Cardiac fibroblast (primary cell): ENCODE measurements at regions not wholly inside any gene's neighbourhood (a gene's known extent, or its start where the extent isn't known, plus 50 kb on each side); places are given as distances from the start of the nearest gene placed in this dataset.

Experiments used
- DNase-seq, 2 donors: peaks; one replicate each; pipeline versions ENCODE4 v3.0.0 to v3.0.0-alpha.2; 2010; ENCODE audit warnings: low read depth in 2 of 2
- H3K4me3 ChIP-seq, 2 donors: replicated peaks in 1 of 2; 1 replicate in 1 of 2; 2 replicates in 1 of 2; pipeline ENCODE4 v1.5.1; 2011; ENCODE audit warnings: low read depth in 2 of 2, low read length in 2 of 2, mild to moderate bottlenecking in 2 of 2, moderate library complexity in 1 of 2
- TF ChIP-seq, protein P1 (sequence below): IDR thresholded peaks from one replicate; pipeline ENCODE4 v1.5.1; 2011; ENCODE audit warnings: low read depth, mild to moderate bottlenecking, low read length, inconsistent platforms

DNA sequence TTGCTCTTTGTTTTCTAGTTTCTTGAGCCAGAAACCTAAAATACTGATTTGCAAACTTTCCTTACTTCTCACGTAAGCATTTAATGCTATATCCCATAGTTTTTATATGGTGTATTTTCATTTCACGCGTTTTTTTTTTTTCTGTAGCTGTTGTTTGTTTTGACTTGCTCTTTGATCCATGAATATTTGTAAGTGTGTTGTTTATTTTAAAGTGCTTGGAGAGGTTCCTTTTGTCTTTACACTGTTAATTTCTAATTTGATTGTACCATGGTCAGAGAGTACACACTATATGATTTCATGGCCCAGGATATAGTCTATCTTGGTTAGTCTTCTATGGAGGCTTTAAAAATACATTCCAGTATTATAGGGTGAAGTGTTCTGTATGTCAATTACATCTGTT lies 84.8 kb upstream of the RNF217 start:
- DNase-seq = no peak
- H3K4me3 ChIP-seq = no peak overlapping the region
- TF ChIP-seq, protein P1, sequence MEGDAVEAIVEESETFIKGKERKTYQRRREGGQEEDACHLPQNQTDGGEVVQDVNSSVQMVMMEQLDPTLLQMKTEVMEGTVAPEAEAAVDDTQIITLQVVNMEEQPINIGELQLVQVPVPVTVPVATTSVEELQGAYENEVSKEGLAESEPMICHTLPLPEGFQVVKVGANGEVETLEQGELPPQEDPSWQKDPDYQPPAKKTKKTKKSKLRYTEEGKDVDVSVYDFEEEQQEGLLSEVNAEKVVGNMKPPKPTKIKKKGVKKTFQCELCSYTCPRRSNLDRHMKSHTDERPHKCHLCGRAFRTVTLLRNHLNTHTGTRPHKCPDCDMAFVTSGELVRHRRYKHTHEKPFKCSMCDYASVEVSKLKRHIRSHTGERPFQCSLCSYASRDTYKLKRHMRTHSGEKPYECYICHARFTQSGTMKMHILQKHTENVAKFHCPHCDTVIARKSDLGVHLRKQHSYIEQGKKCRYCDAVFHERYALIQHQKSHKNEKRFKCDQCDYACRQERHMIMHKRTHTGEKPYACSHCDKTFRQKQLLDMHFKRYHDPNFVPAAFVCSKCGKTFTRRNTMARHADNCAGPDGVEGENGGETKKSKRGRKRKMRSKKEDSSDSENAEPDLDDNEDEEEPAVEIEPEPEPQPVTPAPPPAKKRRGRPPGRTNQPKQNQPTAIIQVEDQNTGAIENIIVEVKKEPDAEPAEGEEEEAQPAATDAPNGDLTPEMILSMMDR = no peak

DNA sequence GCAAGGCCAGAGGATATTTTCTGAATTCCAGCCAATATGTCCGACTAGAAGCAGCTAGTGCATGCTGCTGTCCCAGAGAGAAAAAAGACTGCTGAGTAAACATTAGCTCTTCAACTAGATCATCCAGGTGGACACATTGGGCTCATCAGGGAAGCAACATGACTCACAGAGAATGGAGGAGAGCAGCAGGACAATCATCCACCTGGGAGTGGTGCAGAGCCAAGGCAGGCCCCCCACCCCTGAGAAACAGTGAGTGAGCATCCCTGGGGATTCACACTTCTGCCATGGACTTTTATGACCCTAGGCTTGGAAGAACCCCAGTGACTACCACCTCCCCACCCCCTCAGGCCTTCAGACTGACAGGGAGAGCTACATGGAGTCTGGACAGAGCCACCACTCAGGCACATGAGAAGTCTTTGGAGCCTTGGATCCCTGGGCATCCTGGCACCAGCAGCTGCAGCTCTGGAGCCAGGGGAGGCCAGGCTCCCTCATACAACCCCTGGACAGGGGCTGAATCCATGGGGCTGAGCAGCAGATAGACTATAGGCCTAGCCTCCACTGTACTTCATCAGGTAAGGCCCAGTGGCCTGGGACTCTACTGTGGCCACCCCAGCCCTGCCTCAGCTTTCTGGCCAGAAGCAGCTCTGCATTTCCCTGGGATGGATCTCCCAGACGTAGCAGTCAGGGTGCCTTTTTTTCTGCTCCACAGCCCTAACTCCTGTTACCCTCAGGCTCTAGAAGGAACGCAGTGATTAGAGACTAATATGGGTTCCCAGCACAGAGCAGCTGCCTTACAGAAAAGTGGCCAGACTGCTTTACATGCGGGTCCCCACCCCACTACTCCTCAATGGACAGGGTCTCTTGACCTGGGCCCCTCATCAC lies 82.9 kb upstream of the RNF217 start:
- TF ChIP-seq, protein P1 = no peak
- DNase-seq = no peak
- no peak overlapping the region for H3K4me3 ChIP-seq

DNA sequence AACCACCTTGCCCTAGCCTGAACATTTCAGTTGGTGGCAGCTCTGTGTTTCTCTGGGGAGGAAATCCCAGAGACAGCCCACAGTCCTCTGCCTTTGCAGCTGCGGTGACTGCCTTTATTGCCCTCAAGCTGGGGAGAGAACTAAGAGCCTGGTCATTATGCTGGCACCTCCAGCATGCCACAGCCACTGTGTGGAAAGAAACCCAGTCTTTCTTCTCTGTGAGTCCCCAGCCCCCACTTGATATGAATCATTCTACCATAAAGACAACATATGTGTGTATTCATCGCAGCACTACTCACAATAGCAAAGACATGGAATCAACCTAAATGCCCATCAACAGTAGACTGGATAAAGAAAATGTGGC lies 82.3 kb upstream of the RNF217 start:
- TF ChIP-seq, protein P1 = no peak
- no peak for DNase-seq
- no peak overlapping the region for H3K4me3 ChIP-seq

DNA sequence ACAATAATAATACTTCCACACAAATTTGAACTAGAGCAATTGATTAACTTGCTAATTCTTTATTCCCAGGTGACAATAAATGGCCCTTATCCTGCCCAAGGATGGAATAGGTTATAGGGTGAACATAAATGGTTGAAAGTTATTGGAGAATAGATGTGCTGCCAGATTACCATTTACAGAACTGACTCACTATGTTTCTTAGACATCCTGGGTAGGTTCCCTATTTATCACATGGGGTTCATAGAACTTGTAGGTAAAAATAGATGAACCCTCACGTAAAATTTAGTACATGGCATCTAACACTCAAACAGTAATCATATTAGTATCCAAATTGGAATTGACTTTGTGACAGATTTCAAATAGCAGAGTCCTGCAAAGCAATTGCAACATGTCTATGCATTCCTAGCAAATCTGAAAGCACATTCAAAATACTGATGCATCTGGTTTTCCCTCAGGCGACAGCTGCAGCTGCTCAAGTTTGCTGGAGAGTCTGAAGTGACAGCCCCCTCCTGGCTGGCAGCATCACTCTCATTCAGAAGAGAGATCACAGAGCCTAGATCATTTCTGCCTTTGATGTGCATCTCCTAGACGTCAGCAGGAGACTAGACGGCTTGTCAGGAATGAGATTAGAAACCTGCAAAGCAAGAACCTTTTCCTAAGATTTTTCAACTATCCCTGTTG lies 80.2 kb upstream of the RNF217 start:
- peak; percentile 73 to 76 for DNase-seq
- peak overlapping the region in 1 of 2 donors; percentile 27 for H3K4me3 ChIP-seq
- TF ChIP-seq, protein P1 = no peak

DNA sequence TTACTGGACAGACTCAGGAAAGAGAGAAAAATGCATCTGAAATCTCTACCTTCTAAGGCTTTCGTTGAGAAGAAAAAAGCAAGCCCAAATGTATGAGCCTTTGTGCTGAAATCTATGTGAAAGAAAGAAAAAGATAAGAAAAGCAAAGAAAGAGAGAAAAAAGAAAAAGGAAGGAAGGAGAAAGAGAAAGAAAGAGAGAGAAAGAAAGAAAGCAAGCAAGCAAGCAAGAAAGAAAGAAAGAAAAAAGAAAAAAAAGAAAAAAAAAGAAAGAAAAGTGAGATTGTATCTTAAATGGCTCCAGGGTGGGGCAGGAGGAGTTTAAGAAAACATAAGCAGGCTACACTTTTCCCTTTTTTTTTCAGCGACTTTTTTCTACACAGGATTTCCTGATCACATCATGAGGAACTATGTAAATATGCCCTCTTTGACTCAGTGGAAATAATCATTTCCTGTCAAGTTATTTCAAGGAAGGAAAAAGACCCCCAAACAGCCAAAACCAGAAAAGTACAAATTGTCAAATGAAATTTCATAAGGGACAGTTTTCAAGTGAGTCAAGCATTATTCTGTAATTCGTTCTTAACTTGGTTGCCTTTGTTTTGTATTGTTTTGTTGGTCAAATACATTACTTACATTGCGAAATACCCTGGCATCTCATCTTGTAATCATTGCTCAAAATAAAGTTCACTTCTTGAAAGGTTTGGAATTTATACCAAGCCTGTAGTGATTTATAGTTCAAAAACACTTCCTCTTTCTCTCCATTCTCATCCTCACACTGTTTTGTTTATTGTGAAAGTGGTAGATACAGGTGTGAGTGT lies 79.5 kb upstream of the RNF217 start:
- H3K4me3 ChIP-seq = peak overlapping the region in 1 of 2 donors; percentile 27
- DNase-seq = peak; percentile 80 to 88
- TF ChIP-seq, protein P1 = no peak

DNA sequence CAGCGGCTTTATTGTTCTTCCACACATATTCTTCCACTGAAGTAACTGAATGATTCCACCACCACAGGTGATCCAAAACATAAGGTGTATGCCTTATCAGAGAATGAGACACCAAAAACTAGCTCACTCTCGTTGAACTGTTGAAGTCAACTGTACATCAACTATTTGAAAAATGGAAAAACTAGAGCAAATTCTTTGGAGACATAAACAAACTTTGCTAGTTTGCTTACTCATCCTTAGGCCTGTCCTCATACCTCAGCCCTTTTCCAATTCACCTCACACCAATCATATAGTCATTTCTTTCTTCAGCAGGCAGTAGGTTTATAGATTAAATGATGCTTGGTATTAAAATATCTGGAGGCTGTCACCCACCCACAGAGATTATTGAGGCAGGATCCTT lies 77.1 kb upstream of the RNF217 start:
- peak in 1 of 2 donors; percentile 11 for DNase-seq
- TF ChIP-seq, protein P1 = no peak
- H3K4me3 ChIP-seq = no peak overlapping the region
